Kidney (tissue), 13 donors: ENCODE measurements at regions not wholly inside any gene's neighbourhood (a gene's known extent, or its start where the extent isn't known, plus 50 kb on each side); places are given as distances from the start of the nearest gene placed in this dataset.

Experiments
- DNase-seq, 5 donors: peaks; one replicate each; pipeline ENCODE4 v3.0.0-alpha.2; 2013 to 2020
- FAIRE-seq: peaks from 2 replicates; lab custom pipeline; 2012; peaks lifted over from hg19 to GRCh38; lab: Jason Lieb, UNC
- H3K27ac ChIP-seq, 2 donors: one replicate each; pipeline ENCODE4 v1.7.0; 2013; ENCODE audit warnings: low read depth in 2 of 2, low read length in 2 of 2, inconsistent platforms in 1 of 2
- H3K27me3 ChIP-seq: one replicate; pipeline ENCODE4 v1.7.1; 2013; ENCODE audit warnings: low read length, inconsistent platforms; ENCODE audit not compliant: control insufficient read depth, insufficient read depth
- H3K36me3 ChIP-seq, 3 donors: one replicate each; pipeline versions ENCODE4 v1.7.0 to v1.7.1; 2013; ENCODE audit warnings: low read length in 3 of 3, control low read depth in 1 of 3, inconsistent platforms in 1 of 3; ENCODE audit not compliant: insufficient read depth in 3 of 3, control insufficient read depth in 2 of 3
- H3K4me1 ChIP-seq, 3 donors: one replicate each; pipeline versions ENCODE4 v1.7.0 to v1.7.1; 2013; ENCODE audit warnings: low read length in 3 of 3, inconsistent platforms in 1 of 3, low read depth in 1 of 3; ENCODE audit not compliant: control insufficient read depth in 2 of 3, insufficient read depth in 2 of 3
- H3K4me3 ChIP-seq, 3 donors: one replicate each; pipeline versions ENCODE4 v1.7.0 to v1.8.1; 2013; ENCODE audit warnings: low read length in 3 of 3, control low read depth in 1 of 3, inconsistent platforms in 1 of 3
- H3K9ac ChIP-seq, 3 donors: one replicate each; pipeline versions ENCODE4 v1.7.0 to v1.7.1; 2013; ENCODE audit warnings: low read length in 3 of 3, control low read depth in 1 of 3, inconsistent platforms in 1 of 3
- H3K9me3 ChIP-seq, 3 donors: one replicate each; pipeline versions ENCODE4 v1.7.0 to v1.7.1; 2013; ENCODE audit warnings: low read length in 3 of 3, control low read depth in 1 of 3, inconsistent platforms in 1 of 3; ENCODE audit not compliant: control insufficient read depth in 2 of 3, insufficient read depth in 1 of 3
- intact Hi-C: fragments of 100-400 bp; cut with DNase I; formaldehyde crosslinking; loops from one replicate; pipeline ENCODE4 v1.11.1; 2022
- TF ChIP-seq, protein P1 (sequence below): IDR thresholded peaks from 3 replicates; pipeline ENCODE4 v1.5.1; 2012; ENCODE audit warnings: mild to moderate bottlenecking, moderate library complexity, borderline replicate concordance; ENCODE audit not compliant: insufficient read depth; ENCODE audit errors: extremely low read depth
- donor health status: control.
- donor health status: control.
- donor health status: control.
- donor health status: control.
- donor health status: control.
- donor health status: DM: yes; HTN: yes; CAD: no.
- donor health status: Normal renal cell carcinoma (clear cell type).

DNA sequence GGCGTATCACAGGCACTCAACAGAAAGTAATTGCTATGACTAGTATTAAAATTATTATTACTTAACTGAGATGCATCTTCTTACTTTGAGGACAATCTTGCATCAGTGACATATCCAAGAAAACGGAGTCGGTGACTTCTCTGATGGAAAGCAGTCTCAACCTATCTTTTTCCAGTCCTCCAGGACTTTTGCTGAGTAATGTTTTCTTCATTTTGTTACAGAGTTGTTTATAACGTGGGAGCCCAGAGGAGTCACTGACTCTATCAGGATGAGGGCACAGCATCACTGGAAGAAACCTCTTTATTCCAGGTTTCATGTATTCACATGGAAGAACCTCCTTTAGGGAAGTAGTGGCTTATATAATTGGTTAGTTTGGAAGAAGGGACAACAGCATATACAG is 51.5 kb upstream of the MELK start:
- TF ChIP-seq, protein P1, sequence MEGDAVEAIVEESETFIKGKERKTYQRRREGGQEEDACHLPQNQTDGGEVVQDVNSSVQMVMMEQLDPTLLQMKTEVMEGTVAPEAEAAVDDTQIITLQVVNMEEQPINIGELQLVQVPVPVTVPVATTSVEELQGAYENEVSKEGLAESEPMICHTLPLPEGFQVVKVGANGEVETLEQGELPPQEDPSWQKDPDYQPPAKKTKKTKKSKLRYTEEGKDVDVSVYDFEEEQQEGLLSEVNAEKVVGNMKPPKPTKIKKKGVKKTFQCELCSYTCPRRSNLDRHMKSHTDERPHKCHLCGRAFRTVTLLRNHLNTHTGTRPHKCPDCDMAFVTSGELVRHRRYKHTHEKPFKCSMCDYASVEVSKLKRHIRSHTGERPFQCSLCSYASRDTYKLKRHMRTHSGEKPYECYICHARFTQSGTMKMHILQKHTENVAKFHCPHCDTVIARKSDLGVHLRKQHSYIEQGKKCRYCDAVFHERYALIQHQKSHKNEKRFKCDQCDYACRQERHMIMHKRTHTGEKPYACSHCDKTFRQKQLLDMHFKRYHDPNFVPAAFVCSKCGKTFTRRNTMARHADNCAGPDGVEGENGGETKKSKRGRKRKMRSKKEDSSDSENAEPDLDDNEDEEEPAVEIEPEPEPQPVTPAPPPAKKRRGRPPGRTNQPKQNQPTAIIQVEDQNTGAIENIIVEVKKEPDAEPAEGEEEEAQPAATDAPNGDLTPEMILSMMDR = no peak
- FAIRE-seq = no peak
- Histone ChIP-seq H3K27me3 (no peaks in the 10 kb centered on the region), H3K27ac (no peak overlapping the region), H3K9ac (no peak overlapping the region), H3K4me1 (no peaks in the 10 kb centered on the region), H3K9me3 (no peaks in the 10 kb centered on the region), H3K36me3 (no peaks in the 10 kb centered on the region), H3K4me3 (no peak overlapping the region)
- no peak for DNase-seq
- intact Hi-C loops = no loop called here

DNA sequence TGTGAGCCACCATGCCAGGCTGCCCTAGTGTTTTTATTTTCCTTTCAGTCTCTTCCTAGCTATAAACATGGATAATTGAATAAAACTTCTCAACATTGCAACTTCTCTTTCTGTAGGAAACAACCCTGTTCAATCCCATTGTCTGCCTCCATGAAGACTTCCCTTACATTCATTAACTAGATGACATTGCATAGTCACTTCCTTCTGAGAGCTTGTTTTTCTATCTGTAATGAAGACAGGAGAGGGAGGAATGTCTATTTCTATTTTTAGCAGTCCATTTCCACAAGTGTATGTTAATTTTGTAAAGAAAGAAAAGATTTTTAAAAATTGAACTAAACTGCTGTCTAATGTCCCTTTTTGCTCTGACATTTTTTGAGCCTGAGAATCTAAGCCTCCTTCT is 55.6 kb upstream of the MELK start:
- intact Hi-C loops = no loop called here
- no peak overlapping the region for H3K4me3 ChIP-seq
- DNase-seq (peak in 2 of 5 donors; percentile 12 to 20), FAIRE-seq (no peak)
- H3K9me3 ChIP-seq = no peaks in the 10 kb centered on the region
- no peaks in the 10 kb centered on the region for H3K27me3 ChIP-seq
- H3K27ac ChIP-seq = no peak overlapping the region
- H3K36me3 ChIP-seq = no peaks in the 10 kb centered on the region
- TF ChIP-seq, protein P1 = no peak
- no peak overlapping the region for H3K9ac ChIP-seq
- H3K4me1 ChIP-seq = no peaks in the 10 kb centered on the region

DNA sequence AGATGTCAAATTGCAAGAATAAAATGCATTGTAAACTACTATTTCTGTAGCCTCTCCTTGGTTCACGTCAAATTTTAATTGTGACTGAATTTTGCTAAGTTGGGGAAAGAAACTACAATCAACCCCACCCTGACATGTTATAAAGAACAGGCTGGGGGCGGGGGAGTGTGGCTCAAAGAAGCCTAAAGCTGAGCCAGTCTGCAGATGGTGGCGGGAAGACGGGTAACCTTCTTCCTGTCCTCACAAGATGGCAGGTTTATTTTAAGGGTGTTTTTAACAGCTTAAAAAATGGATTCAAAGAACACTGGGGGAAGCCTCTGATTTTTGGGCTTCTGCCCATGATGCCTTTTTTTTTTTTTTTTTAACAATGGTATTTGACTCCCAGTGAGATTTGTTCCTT is 68.5 kb upstream of the MELK start:
- Histone ChIP-seq H3K4me3 (no peak overlapping the region), H3K4me1 (no peaks in the 10 kb centered on the region), H3K9me3 (no peaks in the 10 kb centered on the region), H3K27me3 (no peaks in the 10 kb centered on the region), H3K36me3 (no peaks in the 10 kb centered on the region), H3K9ac (no peak overlapping the region), H3K27ac (no peak overlapping the region)
- no peak for FAIRE-seq
- intact Hi-C loops = no loop called here
- DNase-seq = peak in 1 of 5 donors; percentile 25
- TF ChIP-seq, protein P1 = no peak
